Body of pancreas (tissue), 4 donors: ENCODE measurements at regions not wholly inside any gene's neighbourhood (a gene's known extent, or its start where the extent isn't known, plus 50 kb on each side); places are given as distances from the start of the nearest gene placed in this dataset. TPM values are rescaled to one million over a fixed set of nuclear protein-coding genes. Genes with fewer than 3 reads are reported as not detected.

Experiments used
- ATAC-seq: fragments of 150-250 bp; one replicate; pipeline ENCODE4 v1.9.1; 2016
- DNase-seq, 4 donors: peaks; one replicate each; pipeline ENCODE4 v3.0.0-alpha.2; 2019
- H3K27ac ChIP-seq, 4 donors: fragments of 200-600 bp; sonication (generic); 1 replicate in 3 of 4; 2 replicates in 1 of 4; pipeline versions ENCODE4 v1.5.1 to v1.6.1; 2016 to 2019; ENCODE audit warnings: mild to moderate bottlenecking in 1 of 4, mixed read lengths in 1 of 4, moderate library complexity in 1 of 4
- H3K27me3 ChIP-seq, 2 donors: fragments of 200-600 bp; sonication (generic); one replicate each; pipeline ENCODE4 v1.6.0; 2016; ENCODE audit warnings: mild to moderate bottlenecking in 1 of 2
- H3K36me3 ChIP-seq, 2 donors: fragments of 200-600 bp; sonication (generic); replicated peaks in 1 of 2; 2 replicates each; pipeline ENCODE4 v1.5.1; 2016; ENCODE audit warnings: low read depth in 2 of 2; ENCODE audit not compliant: insufficient read depth in 1 of 2
- H3K4me1 ChIP-seq: fragments of 200-600 bp; sonication (generic); one replicate; pipeline ENCODE4 v1.6.0; 2016
- H3K4me3 ChIP-seq, 2 donors: fragments of 200-600 bp; sonication (generic); 1 replicate in 1 of 2; 2 replicates in 1 of 2; pipeline ENCODE4 v1.5.1; 2016 to 2019
- H3K9me3 ChIP-seq, 3 donors: fragments of 200-600 bp; sonication (generic); 1 replicate in 2 of 3; 2 replicates in 1 of 3; pipeline ENCODE4 v1.5.1; 2016
- CTCF ChIP-seq, 7 experiments: fragments of 450-650 bp in 4 of 7; fragments of 200-600 bp in 3 of 7; sonication (generic) in 3 of 7; IDR thresholded peaks; one replicate each; pipeline ENCODE4 v1.5.1; 2016 to 2019; ENCODE audit warnings: antibody characterized with exemption in 7 of 7
- POLR2A ChIP-seq, 3 donors: fragments of 450-650 bp; IDR thresholded peaks; one replicate each; pipeline ENCODE4 v1.6.1; 2016; ENCODE audit warnings: antibody characterized with exemption in 3 of 3, mild to moderate bottlenecking in 2 of 3
- WGBS, 2 donors: methylation state at CpG; one replicate each; pipeline ENCODE4 v1.1.5; 2017; 5-methylcytosine and 5-hydroxymethylcytosine counted together
- intact Hi-C: fragments of 100-400 bp; cut with DNase I; formaldehyde crosslinking; loops from one replicate; pipeline ENCODE4 v1.15.1; 2023
- small RNA-seq: library from RNA; depleted of rRNA; stranded (forward); fragments of <200 nt; gene quantifications from one replicate; pipeline ENCODE3, GENCODE V24; 2016

- no peaks in the 10 kb centered on the region for H3K4me1 ChIP-seq
- WGBS, 2 donors: 78 to 96% methylated on average over 1 of the region's 1 CpG
- no peak overlapping the region for H3K4me3 ChIP-seq
- no peaks in the 10 kb centered on the region for H3K27me3 ChIP-seq
- intact Hi-C loops: no loop called here
- ATAC-seq (no peak), DNase-seq (no peak)
- no peak overlapping the region for H3K27ac ChIP-seq
- H3K9me3 ChIP-seq: no peaks in the 10 kb centered on the region
- H3K36me3 ChIP-seq: no peaks in the 10 kb centered on the region
- TF ChIP-seq POLR2A (IDR thresholded peaks at IDR 0.05) (no peak), CTCF (IDR thresholded peaks at IDR 0.05) (no peak)
Measured at GRCh38 chr18:42659187-42659586, 456.3 kb downstream of the RIT2 start.

GRCh38 chr18:42670860-42671259 lies 444.6 kb downstream of the RIT2 start:
- intact Hi-C loops: no loop called here
- ATAC-seq: no peak
- no peaks in the 10 kb centered on the region for H3K36me3 ChIP-seq
- no peaks in the 10 kb centered on the region for H3K4me1 ChIP-seq
- 63 to 66% methylated on average over 4 of the region's 4 CpGs for WGBS, 2 donors
- no peaks in the 10 kb centered on the region for H3K27me3 ChIP-seq
- no peak for TF ChIP-seq CTCF (IDR thresholded peaks at IDR 0.05)
- no peak for TF ChIP-seq POLR2A (IDR thresholded peaks at IDR 0.05)
- H3K9me3 ChIP-seq: no peaks in the 10 kb centered on the region
- H3K4me3 ChIP-seq: no peak overlapping the region
- H3K27ac ChIP-seq: no peak overlapping the region
- DNase-seq: no peak

GRCh38 chr18:42675810-42676209 lies 439.7 kb downstream of the RIT2 start:
- Histone ChIP-seq H3K36me3 (no peaks in the 10 kb centered on the region), H3K9me3 (no peaks in the 10 kb centered on the region), H3K27me3 (no peaks in the 10 kb centered on the region), H3K4me3 (no peak overlapping the region), H3K4me1 (no peaks in the 10 kb centered on the region), H3K27ac (no peak overlapping the region)
- intact Hi-C loops: no loop called here
- DNase-seq (no peak), ATAC-seq (no peak)
- TF ChIP-seq POLR2A (IDR thresholded peaks at IDR 0.05) (no peak), CTCF (IDR thresholded peaks at IDR 0.05) (no peak)
- WGBS, 2 donors: 45 to 56% methylated on average over 1 of the region's 1 CpG

GRCh38 chr18:42683094-42683493 lies 432.4 kb downstream of the RIT2 start:
- H3K4me3 ChIP-seq: no peak overlapping the region
- WGBS, 2 donors: 47 to 65% methylated on average over 2 of the region's 2 CpGs
- H3K27me3 ChIP-seq: no peaks in the 10 kb centered on the region
- TF ChIP-seq CTCF (IDR thresholded peaks at IDR 0.05): no peak
- TF ChIP-seq POLR2A (IDR thresholded peaks at IDR 0.05): no peak
- ATAC-seq (no peak), DNase-seq (no peak)
- no peak overlapping the region for H3K27ac ChIP-seq
- intact Hi-C loops: no loop called here
- H3K9me3 ChIP-seq: peaks cover 0 to 5% (median 0%) of the 10 kb centered on the region in 3 donors
- H3K36me3 ChIP-seq: no peaks in the 10 kb centered on the region
- no peaks in the 10 kb centered on the region for H3K4me1 ChIP-seq

- DNase-seq: no peak
- Histone ChIP-seq H3K4me1 (no peaks in the 10 kb centered on the region), H3K27me3 (no peaks in the 10 kb centered on the region), H3K4me3 (no peak overlapping the region), H3K27ac (no peak overlapping the region), H3K9me3 (peaks cover 0 to 5% (median 0%) of the 10 kb centered on the region in 3 donors), H3K36me3 (no peaks in the 10 kb centered on the region)
- no peak for TF ChIP-seq POLR2A (IDR thresholded peaks at IDR 0.05)
- no peak for TF ChIP-seq CTCF (IDR thresholded peaks at IDR 0.05)
- 64 to 78% methylated on average over 4 of the region's 4 CpGs for WGBS, 2 donors
- no peak for ATAC-seq
- intact Hi-C loops: no loop called here
Measured at GRCh38 chr18:42689310-42689709, 426.2 kb downstream of the RIT2 start.

Small RNA genes in the stretch of these regions (small RNA-seq; reads per million reads assigned to genes)
- gene RNA5SP454: not detected
